ENCODE measurements at regions not wholly inside any gene's neighbourhood (a gene's known extent, or its start where the extent isn't known, plus 50 kb on each side); places are given as distances from the start of the nearest gene placed in this dataset.
A peak's percentile ranks its signal among the peaks of the same experiment; 100 is the strongest.

GRCh38 chr13:104832231-104832630, 1703.2 kb downstream of the EFNB2 start:
- ATAC-seq (ENCODE audit: insufficient read depth, low read depth): peak; percentile 56
- Histone ChIP-seq H3K36me3 (ENCODE audit: insufficient read depth, low read length) (peaks cover 32% of the 10 kb centered on the region), H4K20me1 (ENCODE audit: insufficient read depth, low read length) (no peaks in the 10 kb centered on the region), H3K79me2 (ENCODE audit: insufficient read depth, low read length) (peaks cover 98% of the 10 kb centered on the region), H3K4me1 (ENCODE audit: insufficient read depth, low read length) (peaks cover 64% of the 10 kb centered on the region), H3K4me3 (ENCODE audit: low read depth in 1 of 2, low read length in 2 of 2) (peak overlapping the region in 1 of 2 experiments; percentile 38; a peak in 2 of 4 replicates), H3K27ac (ENCODE audit: low read length) (peak overlapping the region; percentile 95), H3K27me3 (ENCODE audit: insufficient read depth, low read length, poor library complexity) (no peaks in the 10 kb centered on the region), H3K9me3 (ENCODE audit: insufficient read depth, low read length, severe bottlenecking) (no peaks in the 10 kb centered on the region), H3K9ac (ENCODE audit: low read depth, low read length) (peak overlapping the region; percentile 67), H3K4me2 (ENCODE audit: insufficient read depth, low read length) (peak overlapping the region; percentile 60), H2AFZ (ENCODE audit: low read depth, low read length) (peak overlapping the region; percentile 23; the same call in 1 of the 2 replicates)
- TF ChIP-seq CTCF (IDR thresholded peaks at IDR 0.05; ENCODE audit: borderline replicate concordance, extremely low read depth, low read length, poor library complexity, severe bottlenecking) (no peak), EZH2 (IDR thresholded peaks at IDR 0.05; ENCODE audit: borderline replicate concordance, low read depth, low read length, severe bottlenecking) (no peak)
- peak; percentile 68 for DNase-seq

GRCh38 chr13:104831831-104832230, 1703.6 kb downstream of the EFNB2 start:
- peaks cover 62% of the 10 kb centered on the region for H3K4me1 ChIP-seq (ENCODE audit: insufficient read depth, low read length)
- H3K4me3 ChIP-seq (ENCODE audit: low read depth in 1 of 2, low read length in 2 of 2): peak overlapping the region in 1 of 2 experiments; percentile 38; a peak in 2 of 4 replicates
- H4K20me1 ChIP-seq (ENCODE audit: insufficient read depth, low read length): no peaks in the 10 kb centered on the region
- peak overlapping the region; percentile 95 for H3K27ac ChIP-seq (ENCODE audit: low read length)
- H3K36me3 ChIP-seq (ENCODE audit: insufficient read depth, low read length): peaks cover 33% of the 10 kb centered on the region
- no peaks in the 10 kb centered on the region for H3K9me3 ChIP-seq (ENCODE audit: insufficient read depth, low read length, severe bottlenecking)
- peak overlapping the region; percentile 67 for H3K9ac ChIP-seq (ENCODE audit: low read depth, low read length)
- peak overlapping the region; percentile 23; the same call in 1 of the 2 replicates for H2AFZ ChIP-seq (ENCODE audit: low read depth, low read length)
- TF ChIP-seq EZH2 (IDR thresholded peaks at IDR 0.05; ENCODE audit: borderline replicate concordance, low read depth, low read length, severe bottlenecking) (no peak), CTCF (IDR thresholded peaks at IDR 0.05; ENCODE audit: borderline replicate concordance, extremely low read depth, low read length, poor library complexity, severe bottlenecking) (peak; percentile 10)
- ATAC-seq (ENCODE audit: insufficient read depth, low read depth) (peak; percentile 78), DNase-seq (peak; percentile 78)
- H3K79me2 ChIP-seq (ENCODE audit: insufficient read depth, low read length): peaks cover 98% of the 10 kb centered on the region
- peak overlapping the region; percentile 60 for H3K4me2 ChIP-seq (ENCODE audit: insufficient read depth, low read length)
- H3K27me3 ChIP-seq (ENCODE audit: insufficient read depth, low read length, poor library complexity): no peaks in the 10 kb centered on the region

- ATAC-seq (ENCODE audit: insufficient read depth, low read depth): peak; percentile 18; the same call in 1 of the 3 replicates
- Histone ChIP-seq H3K9ac (ENCODE audit: low read depth, low read length) (no peak overlapping the region), H2AFZ (ENCODE audit: low read depth, low read length) (no peak overlapping the region), H3K4me1 (ENCODE audit: insufficient read depth, low read length) (peaks cover 65% of the 10 kb centered on the region), H4K20me1 (ENCODE audit: insufficient read depth, low read length) (no peaks in the 10 kb centered on the region), H3K9me3 (ENCODE audit: insufficient read depth, low read length, severe bottlenecking) (peaks cover 4% of the 10 kb centered on the region), H3K27me3 (ENCODE audit: insufficient read depth, low read length, poor library complexity) (no peaks in the 10 kb centered on the region), H3K36me3 (ENCODE audit: insufficient read depth, low read length) (peaks cover 86% of the 10 kb centered on the region), H3K27ac (ENCODE audit: low read length) (peak overlapping the region; percentile 53; the same call in 1 of the 2 replicates), H3K4me2 (ENCODE audit: insufficient read depth, low read length) (no peak overlapping the region), H3K4me3 (ENCODE audit: low read depth in 1 of 2, low read length in 2 of 2) (no peak overlapping the region), H3K79me2 (ENCODE audit: insufficient read depth, low read length) (peaks cover 93% of the 10 kb centered on the region)
- no peak for DNase-seq
- TF ChIP-seq CTCF (IDR thresholded peaks at IDR 0.05; ENCODE audit: borderline replicate concordance, extremely low read depth, low read length, poor library complexity, severe bottlenecking): no peak
- no peak for TF ChIP-seq EZH2 (IDR thresholded peaks at IDR 0.05; ENCODE audit: borderline replicate concordance, low read depth, low read length, severe bottlenecking)
These were observed 1711.8 kb downstream of the EFNB2 start for GRCh38 chr13:104823709-104824108.
